ENCODE measurements at regions not wholly inside any gene's neighbourhood (a gene's known extent, or its start where the extent isn't known, plus 50 kb on each side); places are given as distances from the start of the nearest gene placed in this dataset.
A peak's percentile ranks its signal among the peaks of the same experiment; 100 is the strongest.
"Not testable (repeated sequence)": the region's sequence is repeated elsewhere in the genome, so short reads cannot be mapped to it uniquely, and the experiment has no call there.

GRCh38 chr7:116405810-116406209, 93.7 kb upstream of the CAV2 start:
- no peaks in the 10 kb centered on the region for H3K27me3 ChIP-seq (ENCODE audit: control insufficient read depth in 1 of 2, insufficient read depth in 2 of 2, low read length in 2 of 2)
- H3K4me1 ChIP-seq (ENCODE audit: insufficient read depth, low read length), result peaks cover 16% of the 10 kb centered on the region
- no peak overlapping the region for H3K27ac ChIP-seq (ENCODE audit: low read depth, low read length)
- H3K36me3 ChIP-seq (ENCODE audit: insufficient read depth, low read length), result no peaks in the 10 kb centered on the region
- no peaks in the 10 kb centered on the region for H3K9me3 ChIP-seq (ENCODE audit: low read length)
- H3K9ac ChIP-seq (ENCODE audit: low read length), result no peak overlapping the region
- H3K4me3 ChIP-seq (ENCODE audit: low read depth in 1 of 2, low read length in 2 of 2), result no peak overlapping the region

- Histone ChIP-seq H3K4me1 (ENCODE audit: insufficient read depth, low read length) (peaks cover 16% of the 10 kb centered on the region), H3K27ac (ENCODE audit: low read depth, low read length) (no peak overlapping the region), H3K9me3 (ENCODE audit: low read length) (no peaks in the 10 kb centered on the region), H3K9ac (ENCODE audit: low read length) (no peak overlapping the region), H3K27me3 (ENCODE audit: control insufficient read depth in 1 of 2, insufficient read depth in 2 of 2, low read length in 2 of 2) (no peaks in the 10 kb centered on the region), H3K4me3 (ENCODE audit: low read depth in 1 of 2, low read length in 2 of 2) (no peak overlapping the region), H3K36me3 (ENCODE audit: insufficient read depth, low read length) (no peaks in the 10 kb centered on the region)
Measured at GRCh38 chr7:116407165-116407564, 92.4 kb upstream of the CAV2 start.

DNA sequence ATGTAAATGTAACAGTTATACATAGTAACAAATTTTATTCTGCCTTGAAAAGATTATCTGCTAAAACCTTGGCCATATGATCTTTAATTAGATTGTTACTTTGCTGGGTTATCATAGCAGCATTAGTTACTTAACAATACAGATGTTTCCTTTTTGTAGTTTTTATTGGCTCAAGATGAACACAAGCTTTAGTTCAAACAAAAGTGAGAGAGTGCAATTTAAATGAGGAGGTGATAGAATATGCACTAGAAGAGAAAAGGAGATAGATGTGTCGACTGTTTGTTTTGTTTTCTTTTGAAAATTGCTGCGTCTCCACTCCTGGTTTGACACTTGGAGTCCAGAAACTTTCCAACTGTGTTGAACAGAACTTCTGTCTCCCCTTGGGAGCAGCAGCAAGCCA, 91.4 kb upstream of the CAV2 start:
- Histone ChIP-seq H3K36me3 (ENCODE audit: insufficient read depth, low read length) (no peaks in the 10 kb centered on the region), H3K27me3 (ENCODE audit: control insufficient read depth in 1 of 2, insufficient read depth in 2 of 2, low read length in 2 of 2) (no peaks in the 10 kb centered on the region), H3K4me3 (ENCODE audit: low read depth in 1 of 2, low read length in 2 of 2) (no peak overlapping the region), H3K9me3 (ENCODE audit: low read length) (no peaks in the 10 kb centered on the region), H3K4me1 (ENCODE audit: insufficient read depth, low read length) (peaks cover 13% of the 10 kb centered on the region), H3K9ac (ENCODE audit: low read length) (no peak overlapping the region), H3K27ac (ENCODE audit: low read depth, low read length) (no peak overlapping the region)

- H3K9ac ChIP-seq (ENCODE audit: low read length); H3K4me3 ChIP-seq (ENCODE audit: low read depth in 1 of 2, low read length in 2 of 2); H3K27ac ChIP-seq (ENCODE audit: low read depth, low read length); H3K27me3 ChIP-seq (ENCODE audit: control insufficient read depth in 1 of 2, insufficient read depth in 2 of 2, low read length in 2 of 2); H3K9me3 ChIP-seq (ENCODE audit: low read length); H3K36me3 ChIP-seq (ENCODE audit: insufficient read depth, low read length); H3K4me1 ChIP-seq (ENCODE audit: insufficient read depth, low read length): not testable (repeated sequence)
Measured at GRCh38 chr7:116408831-116409453, 90.6 kb upstream of the CAV2 start.

- H3K9me3 ChIP-seq (ENCODE audit: low read length); H3K4me3 ChIP-seq (ENCODE audit: low read depth in 1 of 2, low read length in 2 of 2); H3K27ac ChIP-seq (ENCODE audit: low read depth, low read length); H3K9ac ChIP-seq (ENCODE audit: low read length); H3K4me1 ChIP-seq (ENCODE audit: insufficient read depth, low read length); H3K36me3 ChIP-seq (ENCODE audit: insufficient read depth, low read length); H3K27me3 ChIP-seq (ENCODE audit: control insufficient read depth in 1 of 2, insufficient read depth in 2 of 2, low read length in 2 of 2): not testable (repeated sequence)
Measured at GRCh38 chr7:116410694-116411093, 88.8 kb upstream of the CAV2 start.

- H3K9ac ChIP-seq (ENCODE audit: low read length), result no peak overlapping the region
- peak overlapping the region; percentile 52 for H3K27ac ChIP-seq (ENCODE audit: low read depth, low read length)
- peaks cover 9% of the 10 kb centered on the region for H3K4me1 ChIP-seq (ENCODE audit: insufficient read depth, low read length)
- no peaks in the 10 kb centered on the region for H3K9me3 ChIP-seq (ENCODE audit: low read length)
- H3K27me3 ChIP-seq (ENCODE audit: control insufficient read depth in 1 of 2, insufficient read depth in 2 of 2, low read length in 2 of 2), result no peaks in the 10 kb centered on the region
- peak overlapping the region in 1 of 2 donors; percentile 27 for H3K4me3 ChIP-seq (ENCODE audit: low read depth in 1 of 2, low read length in 2 of 2)
- H3K36me3 ChIP-seq (ENCODE audit: insufficient read depth, low read length), result no peaks in the 10 kb centered on the region
Measured at GRCh38 chr7:116417593-116418345, 81.8 kb upstream of the CAV2 start.

GRCh38 chr7:116418524-116418923, 81.0 kb upstream of the CAV2 start:
- Histone ChIP-seq H3K27me3 (ENCODE audit: control insufficient read depth in 1 of 2, insufficient read depth in 2 of 2, low read length in 2 of 2) (no peaks in the 10 kb centered on the region), H3K9me3 (ENCODE audit: low read length) (no peaks in the 10 kb centered on the region), H3K27ac (ENCODE audit: low read depth, low read length) (no peak overlapping the region), H3K9ac (ENCODE audit: low read length) (no peak overlapping the region), H3K36me3 (ENCODE audit: insufficient read depth, low read length) (no peaks in the 10 kb centered on the region), H3K4me3 (ENCODE audit: low read depth in 1 of 2, low read length in 2 of 2) (peak overlapping the region in 1 of 2 donors; percentile 27), H3K4me1 (ENCODE audit: insufficient read depth, low read length) (peaks cover 9% of the 10 kb centered on the region)

DNA sequence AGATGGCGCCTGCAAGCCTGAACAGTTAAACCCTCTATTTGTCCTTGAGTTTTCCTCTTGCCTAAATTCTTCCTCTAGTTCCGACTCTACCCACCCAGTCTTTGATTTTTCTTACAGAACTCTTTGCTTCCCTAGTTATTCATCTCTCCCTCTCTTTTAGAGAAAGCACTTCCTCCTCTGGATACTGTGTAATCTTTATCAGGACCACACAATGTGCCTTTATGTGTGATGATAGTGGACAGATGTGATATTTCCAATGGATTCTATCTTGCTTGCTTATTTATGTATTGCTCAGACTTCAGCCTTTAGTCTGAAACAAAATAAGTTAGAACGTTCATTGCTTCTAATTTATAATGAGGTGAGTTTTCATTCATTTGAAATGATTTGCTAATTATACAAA, 79.5 kb upstream of the CAV2 start:
- Histone ChIP-seq H3K27ac (ENCODE audit: low read depth, low read length) (no peak overlapping the region), H3K9ac (ENCODE audit: low read length) (no peak overlapping the region), H3K36me3 (ENCODE audit: insufficient read depth, low read length) (no peaks in the 10 kb centered on the region), H3K4me3 (ENCODE audit: low read depth in 1 of 2, low read length in 2 of 2) (no peak overlapping the region), H3K27me3 (ENCODE audit: control insufficient read depth in 1 of 2, insufficient read depth in 2 of 2, low read length in 2 of 2) (no peaks in the 10 kb centered on the region), H3K4me1 (ENCODE audit: insufficient read depth, low read length) (peaks cover 9% of the 10 kb centered on the region), H3K9me3 (ENCODE audit: low read length) (no peaks in the 10 kb centered on the region)

- Histone ChIP-seq H3K27me3 (ENCODE audit: control insufficient read depth in 1 of 2, insufficient read depth in 2 of 2, low read length in 2 of 2) (no peaks in the 10 kb centered on the region), H3K4me3 (ENCODE audit: low read depth in 1 of 2, low read length in 2 of 2) (no peak overlapping the region), H3K36me3 (ENCODE audit: insufficient read depth, low read length) (no peaks in the 10 kb centered on the region), H3K9ac (ENCODE audit: low read length) (no peak overlapping the region), H3K27ac (ENCODE audit: low read depth, low read length) (no peak overlapping the region), H3K9me3 (ENCODE audit: low read length) (no peaks in the 10 kb centered on the region), H3K4me1 (ENCODE audit: insufficient read depth, low read length) (peaks cover 16% of the 10 kb centered on the region)
Measured at GRCh38 chr7:116421298-116421697, 78.2 kb upstream of the CAV2 start.

DNA sequence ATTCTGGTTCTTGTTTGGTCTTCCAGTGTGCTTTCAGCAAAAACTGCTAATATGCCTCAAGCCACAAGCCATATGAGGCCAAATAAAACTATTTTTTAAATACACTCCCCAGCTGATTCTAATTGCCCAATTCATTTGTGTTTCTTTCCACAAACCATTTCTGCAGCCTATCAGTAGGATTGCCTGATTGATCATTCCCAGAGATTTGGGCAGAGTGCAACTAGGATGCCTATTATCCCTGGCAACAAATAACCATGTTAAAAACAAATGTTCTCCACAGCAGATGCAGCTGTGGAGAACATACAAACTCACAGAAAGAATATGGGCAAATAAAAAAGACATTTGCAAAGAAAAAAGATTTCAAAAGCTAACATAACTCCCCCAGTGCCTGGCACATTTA, 76.9 kb upstream of the CAV2 start:
- Histone ChIP-seq H3K36me3 (ENCODE audit: insufficient read depth, low read length) (no peaks in the 10 kb centered on the region), H3K4me3 (ENCODE audit: low read depth in 1 of 2, low read length in 2 of 2) (no peak overlapping the region), H3K27me3 (ENCODE audit: control insufficient read depth in 1 of 2, insufficient read depth in 2 of 2, low read length in 2 of 2) (no peaks in the 10 kb centered on the region), H3K4me1 (ENCODE audit: insufficient read depth, low read length) (peaks cover 22% of the 10 kb centered on the region), H3K9ac (ENCODE audit: low read length) (no peak overlapping the region), H3K9me3 (ENCODE audit: low read length) (no peaks in the 10 kb centered on the region), H3K27ac (ENCODE audit: low read depth, low read length) (no peak overlapping the region)

- Histone ChIP-seq H3K4me3 (ENCODE audit: low read depth in 1 of 2, low read length in 2 of 2) (no peak overlapping the region), H3K36me3 (ENCODE audit: insufficient read depth, low read length) (no peaks in the 10 kb centered on the region), H3K27ac (ENCODE audit: low read depth, low read length) (no peak overlapping the region), H3K9me3 (ENCODE audit: low read length) (no peaks in the 10 kb centered on the region), H3K4me1 (ENCODE audit: insufficient read depth, low read length) (peaks cover 14% of the 10 kb centered on the region), H3K9ac (ENCODE audit: low read length) (no peak overlapping the region), H3K27me3 (ENCODE audit: control insufficient read depth in 1 of 2, insufficient read depth in 2 of 2, low read length in 2 of 2) (no peaks in the 10 kb centered on the region)
Measured at GRCh38 chr7:116423499-116423898, 76.0 kb upstream of the CAV2 start.

- Histone ChIP-seq H3K27me3 (ENCODE audit: control insufficient read depth in 1 of 2, insufficient read depth in 2 of 2, low read length in 2 of 2) (no peaks in the 10 kb centered on the region), H3K4me1 (ENCODE audit: insufficient read depth, low read length) (peaks cover 14% of the 10 kb centered on the region), H3K36me3 (ENCODE audit: insufficient read depth, low read length) (no peaks in the 10 kb centered on the region), H3K9me3 (ENCODE audit: low read length) (no peaks in the 10 kb centered on the region), H3K4me3 (ENCODE audit: low read depth in 1 of 2, low read length in 2 of 2) (no peak overlapping the region), H3K9ac (ENCODE audit: low read length) (no peak overlapping the region), H3K27ac (ENCODE audit: low read depth, low read length) (no peak overlapping the region)
Measured at GRCh38 chr7:116425647-116426209, 73.8 kb upstream of the CAV2 start.
